BJ (cell line): ENCODE measurements at regions not wholly inside any gene's neighbourhood (a gene's known extent, or its start where the extent isn't known, plus 50 kb on each side); places are given as distances from the start of the nearest gene placed in this dataset.
"Not testable (repeated sequence)": the region's sequence is repeated elsewhere in the genome, so short reads cannot be mapped to it uniquely, and the experiment has no call there.

ENCODE experiments used
- CTCF ChIA-PET: fragments of 350-600 bp; formaldehyde crosslinking; extraction: SDS; loops from one replicate; lab custom pipeline; 2021; ENCODE audit warnings: antibody characterized with exemption, inconsistent platforms; lab: Yijun Ruan, JAX
- POLR2A ChIA-PET: fragments of 300-600 bp; sonication (Branson Sonifier 250); formaldehyde crosslinking; extraction: SDS; loops from one replicate; lab custom pipeline; 2021; ENCODE audit warnings: antibody characterized with exemption; lab: Charles Lee
- DNase-seq: peaks from one replicate; pipeline ENCODE4 v3.0.0-alpha.2; 2011; ENCODE audit warnings: low read depth
- H3K27me3 ChIP-seq: 2 replicates; pipeline ENCODE4 v1.6.0; 2011; ENCODE audit warnings: low read length; ENCODE audit not compliant: control insufficient read depth, insufficient read depth
- H3K36me3 ChIP-seq: 2 replicates; pipeline ENCODE4 v1.5.1; 2011; ENCODE audit warnings: low read length; ENCODE audit not compliant: control insufficient read depth, insufficient read depth
- H3K4me3 ChIP-seq: 2 replicates; pipeline ENCODE4 v1.5.1; 2011; ENCODE audit warnings: low read depth, mild to moderate bottlenecking, control low read depth, low read length
- CTCF ChIP-seq: IDR thresholded peaks from 2 replicates; pipeline ENCODE4 v1.5.1; 2011; ENCODE audit warnings: low read depth, mild to moderate bottlenecking, control low read depth, inconsistent platforms, low read length, moderate library complexity; ENCODE audit not compliant: insufficient read depth

- TF ChIP-seq CTCF = no peak
- ChIA-PET POLR2A (no interaction called here), CTCF (no interaction called here)
- Histone ChIP-seq H3K4me3 (no peak overlapping the region), H3K36me3 (no peaks in the 10 kb centered on the region), H3K27me3 (no peaks in the 10 kb centered on the region)
- DNase-seq = no peak
Measured at GRCh38 chr5:42148813-42149212, 223.7 kb downstream of the FBXO4 start.

- Histone ChIP-seq H3K4me3 (no peak overlapping the region), H3K27me3 (no peaks in the 10 kb centered on the region), H3K36me3 (no peaks in the 10 kb centered on the region)
- POLR2A ChIA-PET = no interaction called here
- no peak for TF ChIP-seq CTCF
- CTCF ChIA-PET = no interaction called here
- DNase-seq = no peak
Measured at GRCh38 chr5:42157215-42157614, 232.1 kb downstream of the FBXO4 start.

GRCh38 chr5:42163083-42163482, 238.0 kb downstream of the FBXO4 start:
- no peak for TF ChIP-seq CTCF
- POLR2A ChIA-PET = no interaction called here
- Histone ChIP-seq H3K27me3 (no peaks in the 10 kb centered on the region), H3K36me3 (no peaks in the 10 kb centered on the region), H3K4me3 (no peak overlapping the region)
- no peak for DNase-seq
- CTCF ChIA-PET = interaction anchor here (1.3 kb wide), 1 partner anchor 26 kb away, joined by 4 read pairs; no protein-coding TSS in a partner anchor

GRCh38 chr5:42168091-42168670, 243.1 kb downstream of the FBXO4 start:
- CTCF ChIA-PET = no interaction called here
- POLR2A ChIA-PET = no interaction called here

GRCh38 chr5:42176118-42176517, 247.1 kb upstream of the GHR start:
- H3K4me3 ChIP-seq, H3K36me3 ChIP-seq, CTCF ChIA-PET, POLR2A ChIA-PET, H3K27me3 ChIP-seq, DNase-seq: not testable (repeated sequence)

More at GRCh38 chr5:42168091-42168670, 243.1 kb downstream of the FBXO4 start:
- Histone ChIP-seq H3K36me3 (no peaks in the 10 kb centered on the region), H3K4me3 (no peak overlapping the region), H3K27me3 (no peaks in the 10 kb centered on the region)
- DNase-seq = no peak
- TF ChIP-seq CTCF = no peak

GRCh38 chr5:42179843-42180242, 243.4 kb upstream of the GHR start:
- CTCF ChIA-PET = not testable (repeated sequence)

More at GRCh38 chr5:42179843-42180242, 243.4 kb upstream of the GHR start:
- DNase-seq, POLR2A ChIA-PET, H3K4me3 ChIP-seq, H3K27me3 ChIP-seq, H3K36me3 ChIP-seq: not testable (repeated sequence)
